SKM-1 treated with dmso at 0.1 percent for 144 hours (cell line): ENCODE measurements at regions not wholly inside any gene's neighbourhood (a gene's known extent, or its start where the extent isn't known, plus 50 kb on each side); places are given as distances from the start of the nearest gene placed in this dataset.
"Not testable (repeated sequence)": the region's sequence is repeated elsewhere in the genome, so short reads cannot be mapped to it uniquely, and the experiment has no call there.

Experiments
- DNase-seq: peaks from one replicate; lab custom pipeline; 2025; ENCODE audit not compliant: unreplicated experiment; lab: John Stamatoyannopoulos, UW

- no peak for DNase-seq
Observed at GRCh38 chr10:4271193-4271592, 486.2 kb upstream of the KLF6 start.

DNA sequence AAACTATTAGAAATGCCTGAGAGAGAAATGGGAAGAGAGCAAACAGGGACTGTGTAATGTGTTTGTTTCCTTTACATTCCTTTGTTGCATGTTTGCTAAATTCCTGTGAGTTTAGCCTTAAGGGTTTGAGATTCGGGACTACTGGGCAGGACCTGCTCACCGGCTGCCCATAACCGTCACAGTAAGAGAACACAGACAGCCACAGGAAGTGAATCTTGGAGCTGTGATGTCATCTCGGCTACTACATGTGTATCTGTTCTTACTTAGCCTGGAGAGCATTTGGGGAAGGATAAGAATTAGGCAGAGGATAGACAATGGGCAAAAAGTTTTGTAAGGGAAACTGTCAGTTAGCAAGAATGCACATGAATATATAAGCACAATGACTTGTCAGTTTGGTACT lies 485.1 kb upstream of the KLF6 start:
- DNase-seq, result no peak

GRCh38 chr10:4268490-4268889 lies 483.5 kb upstream of the KLF6 start:
- not testable (repeated sequence) for DNase-seq

GRCh38 chr10:4267086-4267773 lies 482.2 kb upstream of the KLF6 start:
- DNase-seq, result no peak

- DNase-seq, result no peak
Observed at GRCh38 chr10:4266416-4267085, 481.5 kb upstream of the KLF6 start.

GRCh38 chr10:4265964-4266363 lies 481.0 kb upstream of the KLF6 start:
- DNase-seq, result no peak

- no peak for DNase-seq
Observed at GRCh38 chr10:4264209-4264865, 479.3 kb upstream of the KLF6 start.

DNA sequence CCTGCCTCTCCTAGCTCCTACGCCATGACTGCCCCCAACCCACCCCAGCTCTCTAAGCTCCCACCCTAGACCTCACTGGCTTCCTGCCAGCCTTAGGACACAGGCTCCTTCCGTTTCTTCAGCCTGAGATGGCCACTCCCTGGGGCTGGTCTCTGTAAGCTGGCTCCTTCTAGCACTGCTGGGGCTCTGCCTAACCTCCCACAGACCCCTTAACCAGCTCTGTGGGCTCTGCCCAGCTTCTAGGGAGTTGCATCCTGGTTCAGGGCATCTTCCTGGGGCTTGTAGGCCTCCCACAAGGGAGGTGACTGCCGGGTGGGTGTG lies 478.6 kb upstream of the KLF6 start:
- no peak for DNase-seq

- DNase-seq, result no peak
Observed at GRCh38 chr10:4262870-4263600, 478.0 kb upstream of the KLF6 start.

GRCh38 chr10:4262449-4262848 lies 477.4 kb upstream of the KLF6 start:
- DNase-seq, result no peak

DNA sequence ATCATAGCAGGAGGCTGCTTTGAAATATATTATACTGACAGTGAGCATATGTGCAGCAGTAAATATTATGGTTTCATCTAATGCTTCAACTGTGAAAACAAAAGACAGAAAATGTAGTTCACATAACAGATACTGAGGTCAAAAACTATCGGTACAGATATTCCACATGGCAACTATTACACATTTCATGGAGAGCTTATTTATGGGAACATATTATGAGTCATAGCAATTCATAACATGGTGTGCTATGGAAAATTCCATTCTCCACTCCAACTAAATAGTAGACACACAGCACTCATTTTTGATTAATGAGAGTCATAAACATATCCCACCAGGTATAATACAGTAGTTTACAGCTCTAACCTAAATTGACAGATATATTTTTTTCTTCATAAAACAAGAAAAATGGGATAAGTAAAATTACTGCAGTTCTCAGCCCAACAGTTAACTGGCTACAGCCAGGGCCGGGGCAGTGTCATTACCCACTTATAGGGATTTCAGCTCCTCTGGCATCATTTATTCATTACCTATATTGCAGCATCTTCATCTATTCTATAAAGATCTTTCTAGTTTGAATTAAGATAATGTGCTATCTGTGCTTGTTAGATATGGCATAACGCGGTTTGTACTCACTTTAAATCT lies 475.6 kb upstream of the KLF6 start:
- no peak for DNase-seq

- DNase-seq, result no peak
Observed at GRCh38 chr10:4257939-4258465, 473.0 kb upstream of the KLF6 start.

DNA sequence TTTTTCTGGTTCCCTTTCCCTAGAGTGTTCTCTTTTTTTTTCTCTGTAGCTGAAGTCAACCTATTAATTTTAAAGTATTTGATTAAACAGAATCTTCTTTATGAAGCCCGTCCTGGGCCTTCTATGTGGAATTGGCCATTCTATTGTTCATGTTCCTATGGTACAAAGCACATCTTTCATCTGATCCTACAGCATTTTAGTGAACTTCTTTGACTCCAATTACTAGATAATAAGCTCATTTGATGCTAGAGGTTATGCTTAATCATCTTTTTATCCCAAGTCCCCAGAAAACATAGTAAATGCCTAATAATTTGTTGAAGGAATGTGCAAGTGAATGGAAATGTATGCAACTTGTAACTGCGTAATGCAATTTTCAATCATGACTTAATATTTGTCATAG lies 472.0 kb upstream of the KLF6 start:
- DNase-seq, result no peak

DNA sequence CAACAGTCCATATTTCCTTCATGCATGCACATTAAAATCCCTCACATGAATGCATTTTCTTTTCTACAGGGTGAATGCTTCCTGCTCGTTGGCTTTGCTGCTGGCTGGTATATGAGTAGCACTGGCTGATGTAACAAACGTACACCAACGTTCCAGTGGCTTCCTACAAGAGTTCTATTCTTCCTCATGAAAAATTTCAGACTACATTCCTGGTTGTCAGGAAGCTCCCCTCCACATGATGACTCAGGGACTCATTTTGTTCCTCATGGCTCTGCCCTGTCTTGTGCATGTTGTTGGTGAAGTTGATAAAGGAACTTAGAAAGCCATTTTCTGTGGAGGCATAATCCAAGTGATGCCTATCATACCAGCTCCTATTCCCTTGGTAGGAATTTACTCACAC lies 470.7 kb upstream of the KLF6 start:
- DNase-seq, result no peak

DNA sequence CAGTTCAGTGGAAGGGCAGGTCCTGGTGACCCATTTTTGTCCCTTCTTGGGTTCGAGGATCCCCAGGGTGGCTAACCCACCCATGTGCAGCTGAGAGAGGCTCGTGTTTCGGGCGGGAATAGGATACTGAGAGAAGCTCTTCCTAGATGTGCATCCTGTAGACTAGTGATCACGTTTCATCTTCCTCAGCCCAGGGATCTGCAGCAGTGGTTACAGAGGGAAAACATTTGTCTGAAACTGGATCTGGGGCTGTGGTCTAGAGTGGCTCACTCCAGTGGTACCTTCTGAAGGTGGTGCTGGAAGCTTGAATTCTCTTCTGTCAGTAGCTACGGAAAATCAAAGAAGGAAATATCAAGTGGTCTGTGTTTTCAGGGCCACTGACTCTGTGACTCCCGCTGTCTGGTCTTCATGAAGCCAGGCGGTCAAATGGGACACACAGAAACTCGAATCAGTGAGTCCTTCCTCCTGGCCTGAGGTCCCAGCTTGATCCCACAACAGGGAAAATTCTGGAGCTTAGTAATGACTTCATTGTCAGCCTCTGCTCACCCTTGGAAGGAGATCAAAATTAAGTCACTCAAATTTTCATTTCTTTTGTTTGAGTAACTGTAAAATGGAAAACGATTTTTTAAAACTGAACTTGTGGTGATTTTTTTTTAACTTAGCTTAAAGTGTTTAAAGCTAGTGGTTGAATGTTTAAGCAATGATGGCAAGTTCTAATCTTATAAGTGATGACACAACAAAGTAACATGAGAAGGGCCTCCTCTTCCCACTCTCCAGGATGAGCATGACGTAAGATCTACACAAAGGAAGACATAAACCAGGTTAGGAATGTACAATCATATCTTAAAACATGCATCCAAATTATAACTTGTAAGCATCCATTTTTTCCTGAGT lies 469.3 kb upstream of the KLF6 start:
- DNase-seq, result no peak

DNA sequence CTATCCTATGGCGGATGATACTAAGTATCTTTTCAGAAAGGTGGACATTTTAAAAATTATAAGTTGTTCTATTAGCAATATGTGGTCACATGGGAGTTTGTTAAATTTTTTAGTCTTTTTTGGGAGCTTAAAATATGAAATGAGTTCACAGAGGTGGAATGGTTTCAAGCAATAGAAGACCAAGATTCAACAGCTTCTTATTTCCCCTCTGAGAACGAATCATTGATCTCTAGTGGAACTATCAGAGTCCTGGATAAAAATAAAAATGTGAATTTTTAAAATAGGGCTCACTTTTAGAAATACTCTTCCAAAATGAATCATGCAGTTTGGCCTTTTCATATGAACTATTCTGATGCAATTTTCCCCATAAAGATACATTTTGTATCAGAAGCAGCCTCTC lies 467.7 kb upstream of the KLF6 start:
- no peak for DNase-seq

GRCh38 chr10:4250587-4250887 lies 465.5 kb upstream of the KLF6 start:
- no peak for DNase-seq

GRCh38 chr10:4249841-4250586 lies 465.0 kb upstream of the KLF6 start:
- no peak for DNase-seq

- DNase-seq, result no peak
Observed at GRCh38 chr10:4247379-4247778, 462.4 kb upstream of the KLF6 start.
